IMR-90 (cell line): ENCODE measurements at regions not wholly inside any gene's neighbourhood (a gene's known extent, or its start where the extent isn't known, plus 50 kb on each side); places are given as distances from the start of the nearest gene placed in this dataset.

ENCODE experiments used
- ATAC-seq: fragments of 200-7000 bp; cut with Tn5 transposase; 2 replicates; pipeline ENCODE4 v1.9.1; 2020; ENCODE audit warnings: low read depth, mild to moderate bottlenecking, moderate library complexity
- BruUV-seq: library from RNA; stranded (reverse); fragments of 400-500 nt; replicated peaks from 2 replicates; lab custom pipeline; 2021; lab: Mats Ljungman, UMichigan
- CTCF ChIA-PET: fragments of 300-600 bp; formaldehyde crosslinking; extraction: SDS; loops from one replicate; lab custom pipeline; 2021; ENCODE audit warnings: antibody characterized with exemption; lab: Yijun Ruan, JAX
- POLR2A ChIA-PET: fragments of 300-600 bp; sonication (Branson Sonifier 250); formaldehyde crosslinking; loops from one replicate; lab custom pipeline; 2022; ENCODE audit warnings: antibody characterized with exemption; ENCODE audit not compliant: unreplicated experiment; lab: Charles Lee
- DNase-seq: peaks from one replicate; pipeline ENCODE4 v3.0.0; 2013
- H2AFZ ChIP-seq: replicated peaks from 2 replicates; pipeline ENCODE3; 2013; ENCODE audit warnings: low read length, mild to moderate bottlenecking; ENCODE audit not compliant: poor library complexity
- H2AK5ac ChIP-seq: 2 replicates; pipeline ENCODE4 v1.6.1; 2013; ENCODE audit warnings: low read depth, low read length, inconsistent platforms
- H2AK9ac ChIP-seq: replicated peaks from 2 replicates; pipeline ENCODE3; 2013; ENCODE audit warnings: mild to moderate bottlenecking, low read depth, low read length, moderate library complexity; ENCODE audit not compliant: poor library complexity
- H2BK120ac ChIP-seq: 2 replicates; pipeline ENCODE4 v1.6.1; 2013; ENCODE audit warnings: low read depth, low read length, inconsistent platforms
- H2BK15ac ChIP-seq: 3 replicates; pipeline ENCODE4 v1.6.1; 2013; ENCODE audit warnings: low read depth, low read length, inconsistent platforms
- H2BK20ac ChIP-seq: 2 replicates; pipeline ENCODE4 v1.6.1; 2013; ENCODE audit warnings: low read depth, mild to moderate bottlenecking, inconsistent platforms, low read length, moderate library complexity
- H2BK5ac ChIP-seq: 2 replicates; pipeline ENCODE4 v1.6.1; 2013; ENCODE audit warnings: mild to moderate bottlenecking, low read depth, low read length, inconsistent platforms; ENCODE audit not compliant: poor library complexity, severe bottlenecking
- H3K14ac ChIP-seq: replicated peaks from 2 replicates; pipeline ENCODE4 v1.6.1; 2013; ENCODE audit warnings: low read depth, low read length, inconsistent platforms
- H3K18ac ChIP-seq: 2 replicates; pipeline ENCODE4 v1.6.1; 2013; ENCODE audit warnings: low read depth, low read length, control low read depth
- H3K23ac ChIP-seq: 2 replicates; pipeline ENCODE4 v1.6.1; 2013; ENCODE audit warnings: low read depth, low read length, inconsistent platforms
- H3K27ac ChIP-seq: 2 replicates; pipeline ENCODE4 v1.5.1; 2013; ENCODE audit warnings: mild to moderate bottlenecking, control low read depth, low read length; ENCODE audit not compliant: insufficient read depth
- H3K27me3 ChIP-seq: 2 replicates; pipeline ENCODE4 v1.6.1; 2013; ENCODE audit warnings: low read length; ENCODE audit not compliant: control insufficient read depth, insufficient read depth
- H3K36me3 ChIP-seq: 2 replicates; pipeline ENCODE4 v1.6.1; 2013; ENCODE audit warnings: low read length, mixed read lengths; ENCODE audit not compliant: control insufficient read depth, insufficient read depth
- H3K4ac ChIP-seq: 2 replicates; pipeline ENCODE4 v1.6.1; 2013; ENCODE audit warnings: low read depth, low read length, inconsistent platforms
- H3K4me1 ChIP-seq: 2 replicates; pipeline ENCODE4 v1.6.1; 2013; ENCODE audit warnings: low read length, mixed read lengths; ENCODE audit not compliant: control insufficient read depth, insufficient read depth
- H3K4me2 ChIP-seq: 2 replicates; pipeline ENCODE4 v1.6.1; 2013; ENCODE audit warnings: low read depth, mild to moderate bottlenecking, control low read depth, low read length, moderate library complexity
- H3K4me3 ChIP-seq: 2 replicates; pipeline ENCODE4 v1.5.1; 2013; ENCODE audit warnings: low read depth, mild to moderate bottlenecking, control low read depth, low read length, moderate library complexity; ENCODE audit not compliant: insufficient read depth
- H3K56ac ChIP-seq: 2 replicates; pipeline ENCODE4 v1.6.1; 2013; ENCODE audit warnings: low read length, inconsistent platforms; ENCODE audit not compliant: insufficient read depth; ENCODE audit errors: extremely low read depth
- H3K79me1 ChIP-seq, 2 experiments: 2 replicates each; pipeline ENCODE4 v1.6.1; 2013; ENCODE audit warnings: low read length in 2 of 2, inconsistent platforms in 1 of 2, low read depth in 1 of 2
- H3K9ac ChIP-seq: 2 replicates; pipeline ENCODE4 v1.6.1; 2013; ENCODE audit warnings: low read depth, low read length, control low read depth
- H3K9me1 ChIP-seq: 2 replicates; pipeline ENCODE4 v1.6.1; 2013; ENCODE audit warnings: low read length, inconsistent platforms; ENCODE audit not compliant: insufficient read depth
- H3K9me3 ChIP-seq: 2 replicates; pipeline ENCODE4 v1.6.1; 2013; ENCODE audit warnings: low read length; ENCODE audit not compliant: control insufficient read depth, insufficient read depth
- H4K20me1 ChIP-seq: 2 replicates; pipeline ENCODE4 v1.6.1; 2013; ENCODE audit warnings: low read length, inconsistent platforms; ENCODE audit not compliant: insufficient read depth
- H4K5ac ChIP-seq: 2 replicates; pipeline ENCODE4 v1.6.1; 2013; ENCODE audit warnings: mild to moderate bottlenecking, low read depth, low read length, control low read depth
- H4K8ac ChIP-seq, 2 experiments: 2 replicates each; pipeline ENCODE4 v1.6.1; 2013; ENCODE audit warnings: low read depth in 2 of 2, low read length in 2 of 2, control low read depth in 1 of 2, inconsistent platforms in 1 of 2
- H4K91ac ChIP-seq: 2 replicates; pipeline ENCODE4 v1.6.1; 2013; ENCODE audit warnings: low read depth, low read length, inconsistent platforms; ENCODE audit not compliant: insufficient read depth
- BHLHE40 ChIP-seq: fragments of 150-350 bp; IDR thresholded peaks from 2 replicates; pipeline ENCODE4 v1.6.1; 2016; ENCODE audit warnings: mild to moderate bottlenecking, low read depth, low read length
- CEBPB ChIP-seq: IDR thresholded peaks from 2 replicates; pipeline ENCODE4 v1.6.1; 2012; ENCODE audit warnings: low read depth, low read length, improper control_type of control experiment
- CHD1 ChIP-seq: IDR thresholded peaks from 2 replicates; pipeline ENCODE4 v1.6.1; 2012; ENCODE audit warnings: low read depth, low read length, improper control_type of control experiment
- CTCF ChIP-seq: conservative IDR thresholded peaks from 2 replicates; pipeline ENCODE4 v1.5.1; 2012; ENCODE audit warnings: mild to moderate bottlenecking, low read depth, low read length, improper control_type of control experiment
- FOS ChIP-seq: fragments of 150-350 bp; IDR thresholded peaks from 2 replicates; pipeline ENCODE4 v1.6.1; 2016; ENCODE audit warnings: low read depth, low read length
- MAFK ChIP-seq: IDR thresholded peaks from 2 replicates; pipeline ENCODE4 v1.6.1; 2012; ENCODE audit warnings: low read depth, low read length, improper control_type of control experiment
- MXI1 ChIP-seq: IDR thresholded peaks from 2 replicates; pipeline ENCODE4 v1.6.1; 2012; ENCODE audit warnings: low read depth, mild to moderate bottlenecking, low read length, moderate library complexity, borderline replicate concordance
- NFE2L2 ChIP-seq: fragments of 150-350 bp; IDR thresholded peaks from 2 replicates; pipeline ENCODE4 v1.6.1; 2016; ENCODE audit warnings: low read depth, mild to moderate bottlenecking, low read length
- RAD21 ChIP-seq: IDR thresholded peaks from 2 replicates; pipeline ENCODE4 v1.6.1; 2012; ENCODE audit warnings: low read length, improper control_type of control experiment
- WGBS, 2 experiments: methylation state at CpG; one replicate each; pipeline versions ENCODE4 v1.1.5 to v1.1.7; 2013; ENCODE audit warnings: missing lambda C conversion rate in 2 of 2; ENCODE audit not compliant: insufficient read length in 1 of 2; ENCODE audit errors: extremely low coverage in 2 of 2; 5-methylcytosine and 5-hydroxymethylcytosine counted together
- dilution Hi-C: fragments of 300-500 bp; cut with HindIII; formaldehyde crosslinking; loops from one replicate; pipeline ENCODE4 v1.14.3; 2018; ENCODE audit warnings: low sequenced_read_pairs; ENCODE audit not compliant: unreplicated experiment
- in situ Hi-C: fragments of 300-500 bp; cut with MboI; formaldehyde crosslinking; loops from 3 replicates; pipeline ENCODE4 v1.14.3; 2019; ENCODE audit warnings: low sequenced_read_pairs, inconsistent platforms, mixed read lengths
- intact Hi-C: fragments of 100-400 bp; cut with micrococcal nuclease; formaldehyde crosslinking; loops from 2 replicates; pipeline ENCODE4 v1.10.0; 2022

GRCh38 chr10:128222332-128222849 lies 96.2 kb upstream of the MKI67 start:
- dilution Hi-C loops = no loop called here
- no peak overlapping the region for H3K18ac ChIP-seq

More at GRCh38 chr10:128222332-128222849, 96.2 kb upstream of the MKI67 start:
- in situ Hi-C loops (no loop called here), intact Hi-C loops (no loop called here)
- Histone ChIP-seq H4K20me1 (no peaks in the 10 kb centered on the region), H2AFZ (no peak overlapping the region), H3K23ac (no peak overlapping the region), H3K9me1 (no peaks in the 10 kb centered on the region), H3K27me3 (no peaks in the 10 kb centered on the region), H3K27ac (no peak overlapping the region), H4K5ac (no peak overlapping the region), H3K4me1 (no peaks in the 10 kb centered on the region), H3K4me2 (no peak overlapping the region), H2BK120ac (no peak overlapping the region), H3K9ac (no peak overlapping the region), H3K4ac (no peak overlapping the region), H3K9me3 (no peaks in the 10 kb centered on the region; the same call in 1 of the 2 replicates), H4K8ac (no peak overlapping the region), H2AK9ac (no peak overlapping the region), H3K36me3 (no peaks in the 10 kb centered on the region), H2AK5ac (no peak overlapping the region), H3K56ac (no peak overlapping the region), H3K4me3 (no peak overlapping the region), H2BK15ac (no peak overlapping the region), H3K14ac (no peak overlapping the region), H2BK20ac (no peak overlapping the region), H3K79me1 (no peaks in the 10 kb centered on the region), H2BK5ac (no peak overlapping the region), H4K91ac (no peak overlapping the region)
- ATAC-seq (no peak), DNase-seq (no peak)
- ChIA-PET CTCF (interaction anchor here (0.7 to 1.0 kb wide), 2 partner anchors 10 to 762 kb away, joined by 3 to 4 read pairs; no protein-coding TSS in a partner anchor), POLR2A (no interaction called here)
- WGBS, 2 experiments = 50% methylated on average over 2 of the region's 11 CpGs; no CpG with 5 or more reads in 1 of the 2 experiments
- BruUV-seq = no TSS peak
- no peak for TF ChIP-seq RAD21
- no peak for TF ChIP-seq NFE2L2
- no peak for TF ChIP-seq CTCF
- TF ChIP-seq BHLHE40 = no peak
- no peak for TF ChIP-seq FOS
- TF ChIP-seq MXI1 = no peak
- no peak for TF ChIP-seq CHD1
- TF ChIP-seq MAFK = no peak
- TF ChIP-seq CEBPB = no peak
